H1 (cell line): ENCODE measurements at regions not wholly inside any gene's neighbourhood (a gene's known extent, or its start where the extent isn't known, plus 50 kb on each side); places are given as distances from the start of the nearest gene placed in this dataset.

Experiments
- BACH1 ChIP-seq: IDR thresholded peaks from 2 replicates; pipeline ENCODE4 v1.6.1; 2012; ENCODE audit warnings: low read length, improper control_type of control experiment
- CHD1 ChIP-seq: IDR thresholded peaks from 2 replicates; pipeline ENCODE4 v1.6.1; 2012; ENCODE audit warnings: low read depth, low read length, improper control_type of control experiment
- E2F6 ChIP-seq: IDR thresholded peaks from 2 replicates; pipeline ENCODE4 v1.6.1; 2012; ENCODE audit warnings: inconsistent platforms
- HDAC2 ChIP-seq, 2 experiments: fragments of 300-600 bp in 1 of 2; sonication (generic) in 1 of 2; IDR thresholded peaks; 2 replicates each; pipeline ENCODE4 v1.6.1; 2011 to 2012; ENCODE audit warnings: low read depth in 2 of 2, low read length in 2 of 2, mild to moderate bottlenecking in 2 of 2, moderate library complexity in 2 of 2, borderline replicate concordance in 1 of 2, inconsistent platforms in 1 of 2

GRCh38 chr6:90374201-90374600 lies 77.6 kb upstream of the BACH2 start (continued):
- no peak for TF ChIP-seq HDAC2 (IDR thresholded peaks at IDR 0.05; ENCODE audit: borderline replicate concordance in 1 of 2, low read depth in 2 of 2, low read length in 2 of 2)
- no peak for TF ChIP-seq CHD1
- TF ChIP-seq E2F6 = no peak
- no peak for TF ChIP-seq BACH1
